HCT116 (cell line): ENCODE measurements at regions not wholly inside any gene's neighbourhood (a gene's known extent, or its start where the extent isn't known, plus 50 kb on each side); places are given as distances from the start of the nearest gene placed in this dataset.

ENCODE experiments used
- ATAC-seq: fragments of 200-7000 bp; cut with Tn5 transposase; 2 replicates; pipeline ENCODE4 v1.9.1; 2020; ENCODE audit warnings: mild to moderate bottlenecking, moderate library complexity
- BruUV-seq: library from RNA; stranded (reverse); fragments of 400-500 nt; replicated peaks from 2 replicates; lab custom pipeline; 2021; lab: Mats Ljungman, UMichigan
- CTCF ChIA-PET: fragments of 300-600 bp; sonication (Branson Sonifier 250); formaldehyde crosslinking; loops from one replicate; lab custom pipeline; 2021; ENCODE audit warnings: antibody characterized with exemption; lab: Charles Lee
- POLR2A ChIA-PET: fragments of 300-600, 350-600 bp; sonication (Branson Sonifier 250); formaldehyde crosslinking; loops from one replicate; lab custom pipeline; 2021; ENCODE audit warnings: antibody characterized with exemption; lab: Charles Lee
- RAD21 ChIA-PET, 2 experiments: fragments of 300-600 bp; sonication (Branson Sonifier 250); formaldehyde crosslinking; loops; one replicate each; lab custom pipeline; 2023; ENCODE audit warnings: low total read pairs in 2 of 2; ENCODE audit not compliant: uncharacterized antibody in 2 of 2, unreplicated experiment in 2 of 2, low non-redundant PET in 1 of 2; lab: Charles Lee
- DNase-seq: peaks from one replicate; pipeline ENCODE4 v3.0.0-alpha.2; 2010; ENCODE audit warnings: low read depth, low spot score
- H2AFZ ChIP-seq: fragments of 200-600 bp; shearing (Covaris generic), sonication (generic); 2 replicates; pipeline ENCODE4 v1.6.1; 2017; ENCODE audit warnings: low read depth, mixed run types, mixed read lengths, antibody characterized with exemption, low read length; ENCODE audit not compliant: poor library complexity, severe bottlenecking
- H3K27ac ChIP-seq: 2 replicates; pipeline ENCODE4 v1.5.1; 2012; ENCODE audit warnings: low read depth, low read length
- H3K27me3 ChIP-seq: fragments of 200-600 bp; sonication (generic); 2 replicates; pipeline ENCODE4 v1.6.1; 2016; ENCODE audit warnings: mixed run types, low read length, mixed read lengths; ENCODE audit not compliant: insufficient read depth
- H3K36me3 ChIP-seq, 2 experiments: fragments of 200-500 bp in 1 of 2; fragments of 200-600 bp in 1 of 2; sonication (Bioruptor generic) in 1 of 2; sonication (generic) in 1 of 2; 2 replicates each; pipeline versions ENCODE4 v1.5.1 to v1.6.1; 2014 to 2016; ENCODE audit warnings: low read length in 2 of 2, inconsistent platforms in 1 of 2, mixed read lengths in 1 of 2, mixed run types in 1 of 2; ENCODE audit not compliant: insufficient read depth in 2 of 2, control insufficient read depth in 1 of 2
- H3K4me1 ChIP-seq, 2 experiments: fragments of 200-600 bp in 1 of 2; sonication (generic) in 1 of 2; 2 replicates each; pipeline versions ENCODE4 v1.5.1 to v1.6.1; 2012 to 2017; ENCODE audit warnings: low read length in 2 of 2, inconsistent platforms in 1 of 2, mild to moderate bottlenecking in 1 of 2, mixed read lengths in 1 of 2, mixed run types in 1 of 2, moderate library complexity in 1 of 2; ENCODE audit not compliant: insufficient read depth in 2 of 2, control insufficient read depth in 1 of 2
- H3K4me2 ChIP-seq: fragments of 200-600 bp; sonication (generic); 2 replicates; pipeline ENCODE4 v1.6.1; 2017; ENCODE audit warnings: mixed run types, low read length, mixed read lengths
- H3K4me3 ChIP-seq, 2 experiments: fragments of 200-600 bp in 1 of 2; sonication (generic) in 1 of 2; replicated peaks in 1 of 2; 2 replicates each; pipeline ENCODE4 v1.5.1; 2011 to 2016; ENCODE audit warnings: low read length in 2 of 2, control low read depth in 1 of 2, low read depth in 1 of 2, mild to moderate bottlenecking in 1 of 2, mixed read lengths in 1 of 2, mixed run types in 1 of 2
- H3K79me2 ChIP-seq: fragments of 200-600 bp; sonication (generic); 2 replicates; pipeline ENCODE4 v1.6.1; 2017; ENCODE audit warnings: mild to moderate bottlenecking, mixed run types, low read length, moderate library complexity, mixed read lengths; ENCODE audit not compliant: insufficient read depth
- H3K9ac ChIP-seq: fragments of 200-600 bp; sonication (generic); 2 replicates; pipeline ENCODE4 v1.6.1; 2016; ENCODE audit warnings: low read length, mixed read lengths
- H3K9me2 ChIP-seq: fragments of 200-600 bp; sonication (generic), shearing (Covaris generic); 2 replicates; pipeline ENCODE4 v1.6.1; 2017; ENCODE audit warnings: mixed run types, mild to moderate bottlenecking, moderate library complexity; ENCODE audit not compliant: insufficient read depth
- H3K9me3 ChIP-seq, 2 experiments: fragments of 200-500 bp in 1 of 2; fragments of 200-600 bp in 1 of 2; sonication (Bioruptor generic) in 1 of 2; sonication (generic) in 1 of 2; 2 replicates each; pipeline ENCODE4 v1.6.1; 2014 to 2017; ENCODE audit warnings: low read length in 2 of 2, mixed read lengths in 2 of 2, inconsistent platforms in 1 of 2, low read depth in 1 of 2, mild to moderate bottlenecking in 1 of 2, mixed run types in 1 of 2, moderate library complexity in 1 of 2; ENCODE audit not compliant: control insufficient read depth in 1 of 2, insufficient read depth in 1 of 2
- H4K20me1 ChIP-seq: fragments of 200-600 bp; sonication (generic), shearing (Covaris generic); 2 replicates; pipeline ENCODE4 v1.6.1; 2017; ENCODE audit warnings: mixed run types, mild to moderate bottlenecking, moderate library complexity; ENCODE audit not compliant: insufficient read depth
- CBX3 ChIP-seq: IDR thresholded peaks from 2 replicates; pipeline ENCODE4 v1.6.1; 2012; ENCODE audit warnings: low read depth
- CTCF ChIP-seq, 3 experiments: fragments of 200-600 bp in 1 of 3; sonication (generic) in 1 of 3; IDR thresholded peaks in 2 of 3; conservative IDR thresholded peaks in 1 of 3; 2 replicates each; pipeline ENCODE4 v1.5.1; 2012 to 2017; ENCODE audit warnings: low read depth in 2 of 3, low read length in 2 of 3, antibody characterized with exemption in 1 of 3, borderline replicate concordance in 1 of 3, control low read depth in 1 of 3, mild to moderate bottlenecking in 1 of 3, mixed read lengths in 1 of 3, mixed run types in 1 of 3, moderate library complexity in 1 of 3; ENCODE audit not compliant: insufficient read depth in 1 of 3
- EGR1 ChIP-seq: IDR thresholded peaks from 2 replicates; pipeline ENCODE4 v1.6.1; 2012; ENCODE audit warnings: low read depth
- EZH2 ChIP-seq: fragments of 200-600 bp; sonication (generic); IDR thresholded peaks from 2 replicates; pipeline ENCODE4 v1.6.1; 2017; ENCODE audit warnings: antibody characterized with exemption, mixed run types
- EZH2phosphoT487 ChIP-seq: fragments of 200-600 bp; IDR thresholded peaks from 2 replicates; pipeline ENCODE4 v1.6.1; 2018; ENCODE audit warnings: antibody characterized with exemption, borderline replicate concordance
- FOSL1 ChIP-seq: IDR thresholded peaks from 2 replicates; pipeline ENCODE4 v1.6.1; 2012; ENCODE audit warnings: low read depth
- MAX ChIP-seq: IDR thresholded peaks from 2 replicates; pipeline ENCODE4 v1.6.1; 2012
- POLR2AphosphoS5 ChIP-seq: IDR thresholded peaks from 2 replicates; pipeline ENCODE4 v1.6.1; 2011; ENCODE audit warnings: mild to moderate bottlenecking, low read depth, low read length, moderate library complexity
- REST ChIP-seq: IDR thresholded peaks from 2 replicates; pipeline ENCODE4 v1.6.1; 2012; ENCODE audit warnings: low read depth
- SIN3A ChIP-seq: IDR thresholded peaks from 2 replicates; pipeline ENCODE4 v1.6.1; 2012; ENCODE audit warnings: low read depth
- SP1 ChIP-seq: IDR thresholded peaks from 2 replicates; pipeline ENCODE4 v1.6.1; 2012; ENCODE audit warnings: low read depth
- TCF7L2 ChIP-seq: IDR thresholded peaks from 2 replicates; pipeline ENCODE4 v1.7.0; 2011; ENCODE audit warnings: borderline replicate concordance, inconsistent platforms; ENCODE audit not compliant: insufficient read depth, insufficient read length; ENCODE audit errors: extremely low read depth
- ZBTB33 ChIP-seq: IDR thresholded peaks from 2 replicates; pipeline ENCODE4 v1.6.1; 2011; ENCODE audit warnings: mild to moderate bottlenecking, low read length, moderate library complexity; ENCODE audit not compliant: insufficient replicate concordance; ENCODE audit errors: extremely low read depth
- ZNF274 ChIP-seq: fragments of 200-500 bp; sonication (Bioruptor generic); IDR thresholded peaks from 2 replicates; pipeline ENCODE4 v1.6.1; 2014; ENCODE audit warnings: mild to moderate bottlenecking, low read depth, low read length, inconsistent platforms
- intact Hi-C: fragments of 100-400 bp; cut with micrococcal nuclease; formaldehyde crosslinking; loops from 2 replicates; pipeline ENCODE4 v1.10.0; 2022

- RAD21 ChIA-PET = no interaction called here
- H4K20me1 ChIP-seq = no peaks in the 10 kb centered on the region
- BruUV-seq = no TSS peak
- CTCF ChIA-PET = no interaction called here
- no peaks in the 10 kb centered on the region for H3K27me3 ChIP-seq
- H3K9me3 ChIP-seq = peaks cover 5 to 10% of the 10 kb centered on the region in 2 experiments; a peak in 2 of 4 replicates
- no peaks in the 10 kb centered on the region for H3K4me1 ChIP-seq
- H3K4me2 ChIP-seq = no peak overlapping the region
- no peaks in the 10 kb centered on the region for H3K79me2 ChIP-seq
- no peak overlapping the region for H2AFZ ChIP-seq
- POLR2A ChIA-PET = no interaction called here
- H3K27ac ChIP-seq = no peak overlapping the region
- intact Hi-C loops = no loop called here
- ATAC-seq (no peak), DNase-seq (no peak)
- no peak for TF ChIP-seq EZH2
- TF ChIP-seq TCF7L2 = no peak
- no peak for TF ChIP-seq MAX
- no peak for TF ChIP-seq SIN3A
- TF ChIP-seq SP1 = no peak
- no peak for TF ChIP-seq CBX3
- no peak for TF ChIP-seq EGR1
- no peak for TF ChIP-seq REST
- TF ChIP-seq FOSL1 = no peak
- TF ChIP-seq CTCF (IDR thresholded peaks at IDR 0.05 in 2 of 3, conservative IDR thresholded peaks at IDR 0.05 in 1 of 3; ENCODE audit: borderline replicate concordance in 1 of 3, insufficient read depth in 1 of 3, low read depth in 2 of 3, low read length in 2 of 3) = no peak
- TF ChIP-seq ZNF274 = no peak
- TF ChIP-seq POLR2AphosphoS5 = no peak
- TF ChIP-seq EZH2phosphoT487 = no peak
- TF ChIP-seq ZBTB33 = no peak
- no peaks in the 10 kb centered on the region for H3K36me3 ChIP-seq
- H3K9me2 ChIP-seq = no peaks in the 10 kb centered on the region
- H3K9ac ChIP-seq = no peak overlapping the region
- no peak overlapping the region for H3K4me3 ChIP-seq
Measured at GRCh38 chr2:41502752-41503151, 545.1 kb upstream of the PKDCC start.
